ENCODE measurements at regions not wholly inside any gene's neighbourhood (a gene's known extent, or its start where the extent isn't known, plus 50 kb on each side); places are given as distances from the start of the nearest gene placed in this dataset.

GRCh38 chr12:128205758-128206157 is 61.2 kb upstream of the TMEM132C start:
- no peak for TF ChIP-seq CTCF (IDR thresholded peaks at IDR 0.05; ENCODE audit: unreplicated experiment)
- no peak overlapping the region for H3K27ac Mint-ChIP-seq
- no peak overlapping the region for H3K4me3 Mint-ChIP-seq (ENCODE audit: low read depth)
- no peak for DNase-seq (ENCODE audit: low spot score, unreplicated experiment)
- no peaks in the 10 kb centered on the region for H3K27me3 Mint-ChIP-seq
- no peaks in the 10 kb centered on the region for H3K36me3 Mint-ChIP-seq (ENCODE audit: insufficient read depth)
- H3K9me3 Mint-ChIP-seq (ENCODE audit: low read depth): peaks cover 6% of the 10 kb centered on the region
- no peaks in the 10 kb centered on the region for H3K4me1 Mint-ChIP-seq (ENCODE audit: low read depth)

All from progenitor cell of endocrine pancreas (in vitro differentiated cells).